Cardiac muscle cell (in vitro differentiated cells and primary cell): ENCODE measurements at regions not wholly inside any gene's neighbourhood (a gene's known extent, or its start where the extent isn't known, plus 50 kb on each side); places are given as distances from the start of the nearest gene placed in this dataset.
"Not testable (repeated sequence)": the region's sequence is repeated elsewhere in the genome, so short reads cannot be mapped to it uniquely, and the experiment has no call there.

Experiments used
- DNase-seq, 2 donors: peaks; one replicate each; pipeline versions ENCODE4 v3.0.0 to v3.0.0-alpha.2; 2010 to 2017; ENCODE audit warnings: low read depth in 1 of 2, low spot score in 1 of 2
- H3K27ac ChIP-seq: fragments of 200-600 bp; sonication (generic); 2 replicates; pipeline ENCODE4 v1.5.1; 2016
- H3K27me3 ChIP-seq: fragments of 200-600 bp; sonication (generic); 2 replicates; pipeline ENCODE4 v1.6.0; 2016; ENCODE audit warnings: control low read depth
- H3K36me3 ChIP-seq: fragments of 200-600 bp; sonication (generic); 2 replicates; pipeline ENCODE4 v1.5.1; 2016; ENCODE audit warnings: control low read depth
- H3K4me1 ChIP-seq: fragments of 200-600 bp; sonication (generic); 2 replicates; pipeline ENCODE4 v1.8.1; 2017; ENCODE audit warnings: low read depth, mild to moderate bottlenecking, mixed run types
- H3K4me3 ChIP-seq: fragments of 200-600 bp; sonication (generic); 2 replicates; pipeline ENCODE4 v1.5.1; 2016; ENCODE audit warnings: mild to moderate bottlenecking
- H3K9me3 ChIP-seq: fragments of 200-600 bp; sonication (generic); 2 replicates; pipeline ENCODE4 v1.5.1; 2017; ENCODE audit warnings: low read depth, mild to moderate bottlenecking, control low read depth
- CTCF ChIP-seq: IDR thresholded peaks from 2 replicates; pipeline ENCODE4 v1.5.1; 2012; ENCODE audit warnings: low read depth, mild to moderate bottlenecking, low read length

GRCh38 chr2:175807031-175807873 lies 194.8 kb downstream of the LNPK start:
- no peaks in the 10 kb centered on the region for H3K9me3 ChIP-seq
- peaks cover 25% of the 10 kb centered on the region for H3K4me1 ChIP-seq
- DNase-seq: peak in 1 of 2 donors; percentile 13
- TF ChIP-seq CTCF: no peak
- no peak overlapping the region for H3K27ac ChIP-seq
- H3K4me3 ChIP-seq: no peak overlapping the region
- no peaks in the 10 kb centered on the region for H3K27me3 ChIP-seq
- H3K36me3 ChIP-seq: no peaks in the 10 kb centered on the region

- peak overlapping the region; percentile 31 for H3K27ac ChIP-seq
- no peak for DNase-seq
- H3K27me3 ChIP-seq: no peaks in the 10 kb centered on the region
- H3K9me3 ChIP-seq: no peaks in the 10 kb centered on the region
- no peak for TF ChIP-seq CTCF
- H3K4me1 ChIP-seq: peaks cover 20% of the 10 kb centered on the region
- no peaks in the 10 kb centered on the region for H3K36me3 ChIP-seq
- H3K4me3 ChIP-seq: no peak overlapping the region
Measured at GRCh38 chr2:175806570-175806969, 195.5 kb downstream of the LNPK start.

GRCh38 chr2:175806125-175806490 lies 196.0 kb downstream of the LNPK start:
- H3K9me3 ChIP-seq: no peaks in the 10 kb centered on the region
- H3K27ac ChIP-seq: peak overlapping the region; percentile 31
- no peak for TF ChIP-seq CTCF
- no peaks in the 10 kb centered on the region for H3K27me3 ChIP-seq
- H3K36me3 ChIP-seq: no peaks in the 10 kb centered on the region
- DNase-seq: peak in 1 of 2 donors; percentile 6
- H3K4me3 ChIP-seq: no peak overlapping the region
- H3K4me1 ChIP-seq: peaks cover 15% of the 10 kb centered on the region

- Histone ChIP-seq H3K9me3 (no peaks in the 10 kb centered on the region), H3K27ac (peak overlapping the region; percentile 31), H3K4me1 (peaks cover 15% of the 10 kb centered on the region), H3K36me3 (no peaks in the 10 kb centered on the region), H3K27me3 (no peaks in the 10 kb centered on the region), H3K4me3 (no peak overlapping the region)
- TF ChIP-seq CTCF: no peak
- DNase-seq: peak in 1 of 2 donors; percentile 19
Measured at GRCh38 chr2:175805442-175806124, 196.5 kb downstream of the LNPK start.

GRCh38 chr2:175804122-175804521 lies 197.9 kb downstream of the LNPK start:
- no peak overlapping the region for H3K27ac ChIP-seq
- H3K9me3 ChIP-seq: no peaks in the 10 kb centered on the region
- peaks cover 15% of the 10 kb centered on the region for H3K4me1 ChIP-seq
- no peaks in the 10 kb centered on the region for H3K27me3 ChIP-seq
- H3K36me3 ChIP-seq: no peaks in the 10 kb centered on the region
- no peak overlapping the region for H3K4me3 ChIP-seq
- peak in 1 of 2 donors; percentile 12 for DNase-seq
- no peak for TF ChIP-seq CTCF

GRCh38 chr2:175796422-175796821 lies 205.6 kb downstream of the LNPK start:
- not testable (repeated sequence) for H3K4me1 ChIP-seq, H3K4me3 ChIP-seq, H3K27me3 ChIP-seq, H3K9me3 ChIP-seq, H3K27ac ChIP-seq, H3K36me3 ChIP-seq, DNase-seq
